Liver (tissue), 3 donors: ENCODE measurements at regions not wholly inside any gene's neighbourhood (a gene's known extent, or its start where the extent isn't known, plus 50 kb on each side); places are given as distances from the start of the nearest gene placed in this dataset.

Source experiments
- JUND ChIP-seq, 2 donors: IDR thresholded peaks; 2 replicates each; pipeline ENCODE4 v1.6.1; 2016; ENCODE audit warnings: antibody characterized with exemption in 2 of 2
- RAD21 ChIP-seq, 2 donors: IDR thresholded peaks; 2 replicates each; pipeline ENCODE4 v1.6.1; 2016; ENCODE audit warnings: antibody characterized with exemption in 2 of 2, mild to moderate bottlenecking in 2 of 2
- REST ChIP-seq: IDR thresholded peaks from 2 replicates; pipeline ENCODE4 v1.6.1; 2016; ENCODE audit warnings: antibody characterized with exemption, mild to moderate bottlenecking
- YY1 ChIP-seq: IDR thresholded peaks from 2 replicates; pipeline ENCODE4 v1.6.1; 2016; ENCODE audit warnings: antibody characterized with exemption, mild to moderate bottlenecking
- TF ChIP-seq, protein P1 (sequence below): fragments of 150-350 bp; IDR thresholded peaks from 2 replicates; pipeline ENCODE4 v1.5.1; 2017; ENCODE audit warnings: improper control_type of control experiment, low read depth, low read length; ENCODE audit not compliant: missing input control
- TF ChIP-seq, protein P2 (sequence below): IDR thresholded peaks from 2 replicates; pipeline ENCODE4 v1.6.1; 2016; ENCODE audit warnings: antibody characterized with exemption
- donor health status: healthy.
- donor health status: healthy.

- TF ChIP-seq, protein P1, sequence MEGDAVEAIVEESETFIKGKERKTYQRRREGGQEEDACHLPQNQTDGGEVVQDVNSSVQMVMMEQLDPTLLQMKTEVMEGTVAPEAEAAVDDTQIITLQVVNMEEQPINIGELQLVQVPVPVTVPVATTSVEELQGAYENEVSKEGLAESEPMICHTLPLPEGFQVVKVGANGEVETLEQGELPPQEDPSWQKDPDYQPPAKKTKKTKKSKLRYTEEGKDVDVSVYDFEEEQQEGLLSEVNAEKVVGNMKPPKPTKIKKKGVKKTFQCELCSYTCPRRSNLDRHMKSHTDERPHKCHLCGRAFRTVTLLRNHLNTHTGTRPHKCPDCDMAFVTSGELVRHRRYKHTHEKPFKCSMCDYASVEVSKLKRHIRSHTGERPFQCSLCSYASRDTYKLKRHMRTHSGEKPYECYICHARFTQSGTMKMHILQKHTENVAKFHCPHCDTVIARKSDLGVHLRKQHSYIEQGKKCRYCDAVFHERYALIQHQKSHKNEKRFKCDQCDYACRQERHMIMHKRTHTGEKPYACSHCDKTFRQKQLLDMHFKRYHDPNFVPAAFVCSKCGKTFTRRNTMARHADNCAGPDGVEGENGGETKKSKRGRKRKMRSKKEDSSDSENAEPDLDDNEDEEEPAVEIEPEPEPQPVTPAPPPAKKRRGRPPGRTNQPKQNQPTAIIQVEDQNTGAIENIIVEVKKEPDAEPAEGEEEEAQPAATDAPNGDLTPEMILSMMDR, result no peak
- TF ChIP-seq JUND (IDR thresholded peaks at IDR 0.05), result no peak
- no peak for TF ChIP-seq RAD21 (IDR thresholded peaks at IDR 0.05)
- no peak for TF ChIP-seq YY1
- TF ChIP-seq, protein P2, sequence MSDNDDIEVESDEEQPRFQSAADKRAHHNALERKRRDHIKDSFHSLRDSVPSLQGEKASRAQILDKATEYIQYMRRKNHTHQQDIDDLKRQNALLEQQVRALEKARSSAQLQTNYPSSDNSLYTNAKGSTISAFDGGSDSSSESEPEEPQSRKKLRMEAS, result no peak
- no peak for TF ChIP-seq REST
Measured at GRCh38 chr2:163198007-163198406, 359.4 kb upstream of the KCNH7 start.
